Activated CD8-positive, alpha-beta memory T cell treated with anti-CD3 and anti-CD28 coated beads, Interleukin-2, amount 10 ng/mL, durations not matched to agents 7 days and 5 days (primary cell): ENCODE measurements at regions not wholly inside any gene's neighbourhood (a gene's known extent, or its start where the extent isn't known, plus 50 kb on each side); places are given as distances from the start of the nearest gene placed in this dataset.

Source experiments
- ATAC-seq: fragments of 150-1000 bp; cut with Tn5 transposase; one replicate; pipeline ENCODE4 v1.10.0; 2021; ENCODE audit warnings: moderate library complexity
- CTCF ChIA-PET: fragments of 350-600 bp; sonication (Branson Sonifier 250); formaldehyde crosslinking; loops from one replicate; lab custom pipeline; 2021; ENCODE audit warnings: antibody characterized with exemption; lab: Charles Lee
- DNase-seq: peaks from one replicate; pipeline ENCODE4 v3.0.0-alpha.2; 2020
- H3K27ac Mint-ChIP-seq: one replicate; pipeline ENCODE4 v1.8.0; 2021; ENCODE audit warnings: mild to moderate bottlenecking, mixed read lengths
- H3K27me3 Mint-ChIP-seq: one replicate; pipeline ENCODE4 v1.8.0; 2021; ENCODE audit warnings: mixed read lengths
- H3K36me3 Mint-ChIP-seq: one replicate; pipeline ENCODE4 v1.8.0; 2021; ENCODE audit warnings: mild to moderate bottlenecking, mixed read lengths
- H3K4me1 Mint-ChIP-seq: one replicate; pipeline ENCODE4 v1.8.0; 2021; ENCODE audit warnings: mixed read lengths
- H3K4me3 Mint-ChIP-seq: one replicate; pipeline ENCODE4 v1.8.0; 2021; ENCODE audit warnings: mild to moderate bottlenecking, moderate library complexity, mixed read lengths
- H3K9me3 Mint-ChIP-seq: one replicate; pipeline ENCODE4 v1.8.0; 2022; ENCODE audit warnings: low read depth, mixed read lengths

DNA sequence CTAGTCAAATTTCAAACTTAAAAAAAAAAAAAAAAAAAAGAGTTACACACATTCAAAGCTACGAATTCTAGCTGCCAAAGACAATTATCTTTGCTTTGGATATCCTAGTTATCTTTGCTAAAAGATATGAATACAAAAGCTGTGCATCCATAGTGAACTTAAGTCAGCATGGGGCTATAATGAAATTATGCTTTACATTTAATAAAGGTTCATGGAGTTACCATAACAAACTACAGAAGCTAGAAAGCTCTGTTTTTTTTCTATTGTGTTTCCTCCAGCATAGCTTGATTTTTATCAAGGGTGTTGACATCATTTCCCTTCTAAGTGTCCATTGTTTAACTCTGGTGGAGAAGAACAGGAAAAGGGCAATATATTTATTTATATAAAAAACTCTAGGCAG, 234.1 kb downstream of the ANKRD50 start:
- H3K4me1 Mint-ChIP-seq, result no peaks in the 10 kb centered on the region
- H3K9me3 Mint-ChIP-seq, result peaks cover 2% of the 10 kb centered on the region
- no peaks in the 10 kb centered on the region for H3K27me3 Mint-ChIP-seq
- no peak overlapping the region for H3K4me3 Mint-ChIP-seq
- no peak overlapping the region for H3K27ac Mint-ChIP-seq
- no peaks in the 10 kb centered on the region for H3K36me3 Mint-ChIP-seq
- CTCF ChIA-PET, result no interaction called here
- DNase-seq, result no peak
- no peak for ATAC-seq

DNA sequence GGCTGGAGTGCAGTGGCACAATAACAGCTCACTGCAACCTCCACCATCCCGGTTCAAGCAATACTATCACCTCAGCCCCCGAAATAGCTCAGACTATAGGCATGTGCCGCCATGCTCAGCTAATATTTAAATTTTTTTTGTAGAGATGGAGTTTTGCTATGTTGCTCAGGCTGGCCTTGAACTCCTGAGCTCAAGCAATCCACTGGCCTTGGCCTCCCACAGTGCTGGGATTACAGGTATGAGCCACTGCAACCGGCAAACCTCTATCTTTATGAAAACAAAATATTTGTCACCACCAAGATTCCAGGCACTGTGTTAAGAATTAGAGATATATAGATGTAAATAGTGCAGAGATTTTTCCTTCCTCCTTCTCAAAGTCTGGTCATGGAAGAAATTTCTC, 232.5 kb downstream of the ANKRD50 start:
- no peaks in the 10 kb centered on the region for H3K4me1 Mint-ChIP-seq
- H3K27ac Mint-ChIP-seq, result no peak overlapping the region
- ATAC-seq (no peak), DNase-seq (no peak)
- CTCF ChIA-PET, result no interaction called here
- no peaks in the 10 kb centered on the region for H3K36me3 Mint-ChIP-seq
- no peak overlapping the region for H3K4me3 Mint-ChIP-seq
- no peaks in the 10 kb centered on the region for H3K27me3 Mint-ChIP-seq
- H3K9me3 Mint-ChIP-seq, result no peaks in the 10 kb centered on the region

- DNase-seq (no peak), ATAC-seq (no peak)
- Mint-ChIP-seq H3K27me3 (no peaks in the 10 kb centered on the region), H3K9me3 (no peaks in the 10 kb centered on the region), H3K4me3 (no peak overlapping the region), H3K4me1 (no peaks in the 10 kb centered on the region), H3K36me3 (no peaks in the 10 kb centered on the region), H3K27ac (no peak overlapping the region)
- CTCF ChIA-PET, result no interaction called here
Observed at GRCh38 chr4:124481123-124481522, 231.4 kb downstream of the ANKRD50 start.

- no peak overlapping the region for H3K4me3 Mint-ChIP-seq
- no peak overlapping the region for H3K27ac Mint-ChIP-seq
- DNase-seq, result no peak
- no peaks in the 10 kb centered on the region for H3K9me3 Mint-ChIP-seq
- no peaks in the 10 kb centered on the region for H3K27me3 Mint-ChIP-seq
- no peaks in the 10 kb centered on the region for H3K36me3 Mint-ChIP-seq
- ATAC-seq, result no peak
- no peaks in the 10 kb centered on the region for H3K4me1 Mint-ChIP-seq
- CTCF ChIA-PET, result no interaction called here
Observed at GRCh38 chr4:124483048-124483906, 229.3 kb downstream of the ANKRD50 start.

DNA sequence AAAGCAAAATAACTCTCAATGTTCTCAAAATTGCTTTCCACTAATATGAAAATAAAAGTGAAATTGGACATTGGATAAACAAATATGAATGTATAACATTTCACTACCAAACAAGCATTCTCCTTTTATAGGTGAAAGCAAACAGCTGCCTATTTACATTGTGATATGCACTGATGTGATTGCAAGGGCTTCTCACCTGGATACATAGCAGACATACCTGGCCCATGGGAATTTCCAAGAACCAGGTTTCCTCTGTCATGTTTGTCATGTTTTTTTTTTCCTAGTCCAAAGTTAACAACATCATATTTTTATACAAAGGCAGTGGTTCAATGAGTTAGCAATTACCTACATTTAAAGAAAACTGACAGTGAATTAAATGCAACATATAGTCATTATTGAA, 228.5 kb downstream of the ANKRD50 start:
- CTCF ChIA-PET, result no interaction called here
- H3K36me3 Mint-ChIP-seq, result no peaks in the 10 kb centered on the region
- no peaks in the 10 kb centered on the region for H3K27me3 Mint-ChIP-seq
- no peaks in the 10 kb centered on the region for H3K9me3 Mint-ChIP-seq
- no peak overlapping the region for H3K4me3 Mint-ChIP-seq
- ATAC-seq (no peak), DNase-seq (no peak)
- no peak overlapping the region for H3K27ac Mint-ChIP-seq
- no peaks in the 10 kb centered on the region for H3K4me1 Mint-ChIP-seq

DNA sequence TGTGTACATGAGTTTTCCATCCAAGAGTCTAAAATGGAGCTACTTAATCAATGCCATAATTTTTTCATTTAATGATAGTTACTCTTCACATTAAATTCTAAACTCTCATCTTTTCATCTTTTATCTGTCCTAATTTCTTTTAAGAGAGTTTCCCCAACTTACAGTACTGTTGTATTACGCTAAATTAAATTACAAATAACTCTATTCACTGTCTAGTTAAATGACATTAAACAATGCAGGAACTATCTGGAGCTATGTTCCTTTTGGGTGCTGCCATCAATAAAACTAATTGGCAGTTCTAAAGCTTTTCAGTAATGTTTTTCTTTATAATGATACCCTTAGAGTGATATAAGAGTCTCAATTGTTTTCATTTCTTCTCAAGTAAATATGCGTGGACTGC, 227.6 kb downstream of the ANKRD50 start:
- ATAC-seq (no peak), DNase-seq (no peak)
- CTCF ChIA-PET, result no interaction called here
- no peak overlapping the region for H3K4me3 Mint-ChIP-seq
- H3K36me3 Mint-ChIP-seq, result no peaks in the 10 kb centered on the region
- no peak overlapping the region for H3K27ac Mint-ChIP-seq
- H3K4me1 Mint-ChIP-seq, result no peaks in the 10 kb centered on the region
- no peaks in the 10 kb centered on the region for H3K9me3 Mint-ChIP-seq
- no peaks in the 10 kb centered on the region for H3K27me3 Mint-ChIP-seq

- CTCF ChIA-PET, result no interaction called here
- Mint-ChIP-seq H3K27me3 (no peaks in the 10 kb centered on the region), H3K36me3 (no peaks in the 10 kb centered on the region), H3K9me3 (no peaks in the 10 kb centered on the region), H3K4me3 (no peak overlapping the region), H3K27ac (no peak overlapping the region), H3K4me1 (no peaks in the 10 kb centered on the region)
- ATAC-seq (no peak), DNase-seq (no peak)
Observed at GRCh38 chr4:124486423-124486822, 226.1 kb downstream of the ANKRD50 start.

GRCh38 chr4:124487651-124488050, 224.9 kb downstream of the ANKRD50 start:
- Mint-ChIP-seq H3K4me1 (no peaks in the 10 kb centered on the region), H3K9me3 (no peaks in the 10 kb centered on the region), H3K27me3 (no peaks in the 10 kb centered on the region), H3K4me3 (no peak overlapping the region), H3K36me3 (no peaks in the 10 kb centered on the region), H3K27ac (no peak overlapping the region)
- DNase-seq (no peak), ATAC-seq (no peak)
- CTCF ChIA-PET, result no interaction called here

DNA sequence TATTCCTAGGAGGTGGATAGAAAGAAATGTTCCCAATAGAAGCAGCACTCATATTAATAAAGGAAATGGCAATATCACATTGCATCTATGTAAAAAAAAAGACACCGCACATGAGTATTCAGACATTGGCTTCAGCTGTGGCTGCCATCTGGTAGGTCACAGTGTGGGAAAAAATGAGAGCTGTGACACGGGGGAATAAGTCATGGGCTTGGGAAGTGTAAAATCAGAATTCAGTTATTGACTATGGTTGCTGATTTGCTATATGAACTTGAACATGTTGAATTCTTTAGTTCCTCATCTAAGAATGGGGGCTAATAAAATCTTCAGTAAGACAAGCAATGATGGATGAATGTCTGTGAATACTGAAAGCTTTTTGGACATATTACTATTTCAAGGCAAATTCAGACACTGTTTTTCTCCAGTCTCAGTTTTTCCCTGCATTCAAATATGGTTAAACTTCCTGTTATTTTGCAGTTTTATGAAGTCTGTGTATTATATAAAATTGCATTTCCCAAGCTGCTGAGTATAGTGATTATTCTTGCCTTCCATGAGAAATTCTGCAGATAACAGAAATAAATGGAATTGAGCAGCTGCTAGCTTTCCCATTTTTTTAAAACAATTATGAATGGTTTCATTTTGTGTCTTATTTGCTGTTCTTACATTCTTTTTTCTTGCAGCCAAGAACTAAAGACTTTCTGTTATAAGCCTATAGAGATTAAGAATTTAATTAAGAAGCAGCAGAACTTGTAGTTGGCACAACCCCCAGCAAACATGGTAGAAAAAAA, 221.0 kb downstream of the ANKRD50 start:
- Mint-ChIP-seq H3K9me3 (no peaks in the 10 kb centered on the region), H3K4me1 (no peaks in the 10 kb centered on the region), H3K27me3 (no peaks in the 10 kb centered on the region), H3K27ac (no peak overlapping the region), H3K36me3 (no peaks in the 10 kb centered on the region), H3K4me3 (no peak overlapping the region)
- DNase-seq, result no peak
- no peak for ATAC-seq
- CTCF ChIA-PET, result no interaction called here

- H3K36me3 Mint-ChIP-seq, result no peaks in the 10 kb centered on the region
- CTCF ChIA-PET, result no interaction called here
- no peak overlapping the region for H3K4me3 Mint-ChIP-seq
- H3K9me3 Mint-ChIP-seq, result no peaks in the 10 kb centered on the region
- no peaks in the 10 kb centered on the region for H3K27me3 Mint-ChIP-seq
- DNase-seq (no peak), ATAC-seq (no peak)
- no peaks in the 10 kb centered on the region for H3K4me1 Mint-ChIP-seq
- H3K27ac Mint-ChIP-seq, result no peak overlapping the region
Observed at GRCh38 chr4:124499261-124499660, 213.3 kb downstream of the ANKRD50 start.

DNA sequence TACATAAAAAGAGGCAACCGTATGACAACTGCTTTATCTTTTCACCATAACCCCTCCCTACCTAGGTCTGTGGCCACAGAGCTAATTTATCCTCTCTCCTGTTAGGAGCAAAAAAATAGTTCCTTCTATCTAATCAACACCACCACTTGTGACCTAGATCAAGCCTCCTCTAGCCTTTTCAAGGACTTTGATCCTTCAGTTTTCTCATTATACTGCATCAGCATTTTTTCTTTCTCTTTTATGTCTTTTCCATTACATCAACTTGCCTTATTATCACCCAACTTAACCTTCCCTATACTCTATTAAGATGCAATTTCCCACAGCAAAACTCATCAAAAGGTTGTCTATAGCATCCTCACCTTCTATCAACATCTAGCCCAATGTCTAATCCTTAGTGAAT, 211.0 kb downstream of the ANKRD50 start:
- Mint-ChIP-seq H3K9me3 (no peaks in the 10 kb centered on the region), H3K4me1 (no peaks in the 10 kb centered on the region), H3K27me3 (no peaks in the 10 kb centered on the region), H3K27ac (no peak overlapping the region), H3K36me3 (no peaks in the 10 kb centered on the region), H3K4me3 (no peak overlapping the region)
- CTCF ChIA-PET, result no interaction called here
- ATAC-seq (no peak), DNase-seq (no peak)

GRCh38 chr4:124504431-124504830, 208.1 kb downstream of the ANKRD50 start:
- H3K27ac Mint-ChIP-seq, result no peak overlapping the region
- no peak for ATAC-seq
- CTCF ChIA-PET, result no interaction called here

GRCh38 chr4:124505211-124505610, 207.3 kb downstream of the ANKRD50 start:
- no peaks in the 10 kb centered on the region for H3K4me1 Mint-ChIP-seq
- CTCF ChIA-PET, result no interaction called here
- H3K27me3 Mint-ChIP-seq, result no peaks in the 10 kb centered on the region
- DNase-seq (no peak), ATAC-seq (no peak)
- H3K36me3 Mint-ChIP-seq, result no peaks in the 10 kb centered on the region
- no peak overlapping the region for H3K4me3 Mint-ChIP-seq
- no peak overlapping the region for H3K27ac Mint-ChIP-seq
- H3K9me3 Mint-ChIP-seq, result no peaks in the 10 kb centered on the region

More at GRCh38 chr4:124504431-124504830, 208.1 kb downstream of the ANKRD50 start:
- no peaks in the 10 kb centered on the region for H3K9me3 Mint-ChIP-seq
- no peaks in the 10 kb centered on the region for H3K4me1 Mint-ChIP-seq
- no peaks in the 10 kb centered on the region for H3K27me3 Mint-ChIP-seq
- H3K4me3 Mint-ChIP-seq, result no peak overlapping the region
- DNase-seq, result no peak
- H3K36me3 Mint-ChIP-seq, result no peaks in the 10 kb centered on the region

DNA sequence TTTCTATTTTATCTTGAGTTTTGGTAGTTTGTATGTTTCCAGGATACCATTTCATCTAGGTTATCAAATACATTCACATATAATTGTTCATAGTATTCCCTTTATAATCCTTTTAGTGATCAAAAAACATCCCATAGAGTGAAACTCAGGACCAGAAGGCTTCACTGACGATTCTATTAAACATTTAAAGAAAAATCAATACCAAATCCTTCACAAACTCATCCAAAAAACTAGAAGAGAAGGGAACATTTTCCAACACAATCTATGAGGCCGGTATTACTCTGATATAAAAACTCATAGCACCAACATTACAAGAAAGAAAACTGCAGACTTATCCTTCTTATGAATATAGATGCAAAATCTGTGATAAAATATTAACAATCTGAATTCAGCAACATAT, 203.4 kb downstream of the ANKRD50 start:
- DNase-seq, result no peak
- CTCF ChIA-PET, result no interaction called here
- H3K4me3 Mint-ChIP-seq, result no peak overlapping the region

More for the DNA sequence above, 203.4 kb downstream of the ANKRD50 start:
- Mint-ChIP-seq H3K36me3 (no peaks in the 10 kb centered on the region), H3K27me3 (no peaks in the 10 kb centered on the region), H3K9me3 (no peaks in the 10 kb centered on the region), H3K4me1 (no peaks in the 10 kb centered on the region), H3K27ac (no peak overlapping the region)
- no peak for ATAC-seq
